ENCODE measurements at regions not wholly inside any gene's neighbourhood (a gene's known extent, or its start where the extent isn't known, plus 50 kb on each side); places are given as distances from the start of the nearest gene placed in this dataset.
"Not testable (repeated sequence)": the region's sequence is repeated elsewhere in the genome, so short reads cannot be mapped to it uniquely, and the experiment has no call there.

- DNase-seq, result no peak
- in situ Hi-C loops (cut with MboI; ENCODE audit: low pct_unique_long_range_greater_than_20kb, low sequenced_read_pairs), result no loop called here
These were observed 68.1 kb upstream of the IFFO2 start for GRCh38 chr1:19024532-19024931.

DNA sequence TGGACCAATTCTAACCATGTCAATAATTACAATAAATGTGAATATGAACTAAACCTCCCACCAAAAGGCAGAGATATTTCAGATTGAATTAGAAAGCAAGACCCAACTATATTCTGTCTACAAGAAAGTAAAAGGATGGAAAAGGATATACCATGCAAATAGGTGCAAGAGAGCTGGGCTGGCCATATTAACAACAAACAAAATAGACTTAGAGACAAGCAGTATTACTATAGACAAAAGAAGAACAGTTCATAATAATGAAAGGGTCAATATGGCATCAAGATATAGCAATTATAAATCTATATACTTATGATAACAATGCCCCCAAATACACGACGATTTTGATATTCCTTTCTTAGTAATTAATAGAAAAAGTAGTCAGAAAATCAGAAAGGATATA, 67.3 kb upstream of the IFFO2 start:
- no peak for DNase-seq
- in situ Hi-C loops (cut with MboI; ENCODE audit: low pct_unique_long_range_greater_than_20kb, low sequenced_read_pairs), result no loop called here

DNA sequence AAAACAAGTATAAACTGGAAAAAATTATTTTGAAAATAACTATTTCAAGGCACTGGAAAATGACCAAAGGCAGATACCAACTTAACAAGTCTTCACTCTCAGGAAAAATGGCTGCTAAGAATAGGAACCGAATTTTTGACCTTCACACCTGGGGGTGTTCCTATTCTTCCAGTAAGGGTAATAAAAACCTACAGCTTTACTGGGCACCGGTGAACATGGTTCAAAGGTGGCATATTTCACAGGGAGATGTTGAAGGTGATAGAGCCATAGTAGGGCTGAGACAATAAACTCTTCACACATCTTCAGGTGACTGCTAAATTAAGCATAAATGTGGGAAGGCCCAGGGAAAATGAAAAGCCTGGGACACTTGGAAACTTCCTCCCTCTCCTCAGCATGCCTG, 65.4 kb upstream of the IFFO2 start:
- no peak for DNase-seq
- in situ Hi-C loops (cut with MboI; ENCODE audit: low pct_unique_long_range_greater_than_20kb, low sequenced_read_pairs), result no loop called here

- in situ Hi-C loops (cut with MboI; ENCODE audit: low pct_unique_long_range_greater_than_20kb, low sequenced_read_pairs); DNase-seq: not testable (repeated sequence)
These were observed 62.8 kb upstream of the IFFO2 start for GRCh38 chr1:19019288-19019687.

- DNase-seq, result no peak
- in situ Hi-C loops (cut with MboI; ENCODE audit: low pct_unique_long_range_greater_than_20kb, low sequenced_read_pairs), result no loop called here
These were observed 59.0 kb upstream of the IFFO2 start for GRCh38 chr1:19015476-19015875.

DNA sequence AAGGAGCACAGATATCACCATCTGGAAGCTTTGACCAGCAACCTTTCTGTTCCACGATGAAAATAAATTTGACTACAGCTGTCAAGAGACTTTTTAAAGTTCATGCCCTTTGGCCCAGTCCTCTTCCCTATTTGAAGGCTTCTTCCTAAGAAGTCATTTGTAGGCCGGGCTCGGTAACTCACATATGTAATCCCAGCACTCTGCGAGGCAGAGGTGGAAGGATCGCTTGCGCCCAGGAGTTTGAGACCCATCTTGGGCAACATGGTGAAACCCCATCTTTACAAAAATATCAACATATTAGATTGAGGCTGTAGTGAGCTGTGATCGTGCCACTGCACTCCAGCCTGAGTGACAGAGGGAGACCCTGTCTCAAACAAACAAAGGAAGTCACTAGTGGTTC, 58.3 kb upstream of the IFFO2 start:
- in situ Hi-C loops (cut with MboI; ENCODE audit: low pct_unique_long_range_greater_than_20kb, low sequenced_read_pairs), result no loop called here
- DNase-seq, result no peak

DNA sequence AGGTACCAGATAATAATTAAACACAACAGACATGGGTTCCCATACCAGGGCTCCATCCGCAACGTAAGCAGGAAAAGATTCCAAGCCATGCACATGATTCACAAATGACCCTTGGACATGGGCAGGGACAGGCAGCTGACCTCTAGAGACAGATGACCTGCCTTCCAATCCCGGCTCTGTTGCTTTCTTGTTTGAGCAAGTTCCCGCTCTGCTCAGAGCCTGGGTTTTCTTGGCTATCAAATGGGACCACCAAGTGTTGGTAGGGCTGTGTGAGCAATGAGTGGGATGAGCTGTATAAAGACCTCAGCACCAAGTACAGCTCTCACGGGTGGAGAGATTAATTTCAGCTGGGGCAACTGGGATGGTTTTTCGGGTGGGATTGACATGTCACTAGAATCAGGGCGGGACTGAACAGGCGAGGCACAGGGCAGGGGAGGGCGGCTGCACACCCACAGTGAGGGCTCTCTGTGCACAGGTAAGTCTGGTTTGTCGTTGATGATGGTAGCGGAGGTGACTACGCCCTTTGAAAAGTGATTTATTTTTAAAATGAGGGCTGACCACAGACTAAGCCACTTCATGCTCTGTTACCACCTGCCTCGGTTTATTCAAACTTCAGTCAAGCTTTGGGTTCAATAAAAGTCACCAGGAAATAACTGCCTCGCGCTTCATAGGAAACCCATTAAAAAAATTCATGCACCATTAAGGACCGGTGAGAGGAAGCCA, 57.5 kb upstream of the IFFO2 start:
- DNase-seq, result no peak
- in situ Hi-C loops (cut with MboI; ENCODE audit: low pct_unique_long_range_greater_than_20kb, low sequenced_read_pairs), result no loop called here

GRCh38 chr1:19011845-19012231, 55.4 kb upstream of the IFFO2 start:
- no peak for DNase-seq

GRCh38 chr1:19010995-19011844, 54.7 kb upstream of the IFFO2 start:
- peak; percentile 36 for DNase-seq

More at GRCh38 chr1:19011845-19012231, 55.4 kb upstream of the IFFO2 start:
- in situ Hi-C loops (cut with MboI; ENCODE audit: low pct_unique_long_range_greater_than_20kb, low sequenced_read_pairs), result no loop called here

DNA sequence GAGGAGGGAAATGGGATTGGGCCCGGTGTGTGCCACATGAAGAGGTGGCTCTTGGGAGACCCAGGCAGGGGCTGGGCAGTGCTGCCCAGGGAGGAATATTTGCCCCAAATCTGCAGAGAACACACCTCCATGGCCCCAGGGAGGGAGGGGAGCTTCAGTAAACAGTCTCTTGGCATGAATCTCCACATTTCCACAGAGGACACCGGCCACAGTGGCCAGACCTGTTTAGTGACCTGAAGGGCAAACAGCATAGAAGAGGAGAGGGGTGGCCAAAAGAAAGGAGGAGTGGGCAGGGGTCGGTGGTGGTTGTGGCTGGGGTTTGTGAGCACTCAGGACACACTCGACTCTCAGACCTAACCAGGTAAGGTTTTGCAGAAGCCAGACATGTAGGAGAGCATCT, 54.0 kb upstream of the IFFO2 start:
- in situ Hi-C loops (cut with MboI; ENCODE audit: low pct_unique_long_range_greater_than_20kb, low sequenced_read_pairs), result no loop called here
- DNase-seq, result no peak

More at GRCh38 chr1:19010995-19011844, 54.7 kb upstream of the IFFO2 start:
- in situ Hi-C loops (cut with MboI; ENCODE audit: low pct_unique_long_range_greater_than_20kb, low sequenced_read_pairs), result no loop called here

DNA sequence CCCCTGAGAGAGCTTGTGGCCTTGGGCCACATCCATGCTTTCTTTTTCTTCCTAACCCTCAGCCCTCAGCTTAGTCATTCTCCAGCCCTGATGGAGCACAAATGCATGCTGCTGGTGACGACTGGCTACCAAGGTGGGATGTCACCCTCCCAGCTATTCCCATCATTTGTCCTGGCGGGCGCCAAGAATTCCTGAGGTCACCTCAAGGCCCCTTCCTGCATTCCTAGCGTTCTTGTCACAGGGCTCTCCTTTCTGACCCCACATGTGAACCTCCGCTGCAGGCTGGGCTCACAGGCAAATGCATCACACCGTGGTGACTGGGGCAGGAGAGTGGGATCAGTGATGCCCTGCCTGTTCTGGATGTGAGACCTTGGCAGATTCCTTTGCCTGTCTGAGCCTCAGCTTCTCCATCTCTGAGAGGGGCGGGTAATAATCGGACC, 53.4 kb upstream of the IFFO2 start:
- in situ Hi-C loops (cut with MboI; ENCODE audit: low pct_unique_long_range_greater_than_20kb, low sequenced_read_pairs), result no loop called here

DNA sequence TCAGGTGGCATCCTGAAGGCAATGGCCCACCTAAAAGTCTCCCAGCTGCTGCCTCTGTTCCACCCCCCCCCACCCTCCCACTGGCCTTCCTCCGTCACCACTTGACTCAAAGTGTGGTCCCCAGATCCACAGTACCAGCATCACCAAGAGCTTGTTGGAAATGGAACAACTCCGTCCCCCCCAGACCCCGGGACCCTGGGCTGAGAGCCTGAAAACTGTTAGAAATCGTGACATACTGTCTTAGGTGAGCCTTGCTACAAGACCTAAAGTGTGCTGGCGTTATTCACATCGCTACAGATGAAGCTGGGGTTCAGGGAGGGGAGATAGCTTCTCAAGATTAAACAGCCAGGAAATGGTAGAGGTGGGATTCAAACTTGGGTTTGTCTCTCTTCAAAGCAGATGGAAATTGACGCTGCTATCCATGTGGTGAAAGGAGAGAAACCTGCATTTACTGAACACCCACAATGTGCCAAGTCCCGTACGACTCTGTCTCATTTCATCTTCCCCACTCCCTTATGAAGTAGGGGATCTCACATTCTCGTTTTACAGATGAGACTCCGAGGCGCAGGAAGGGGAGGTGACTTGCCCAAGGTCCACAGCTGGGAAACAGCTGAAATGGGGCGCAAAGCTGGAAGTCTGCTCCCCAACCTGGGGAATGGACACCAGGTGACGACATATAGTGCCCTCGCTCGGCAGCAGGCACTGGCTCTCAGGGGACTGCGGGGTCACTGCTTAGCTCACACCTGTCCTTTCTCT, 52.8 kb upstream of the IFFO2 start:
- in situ Hi-C loops (cut with MboI; ENCODE audit: low pct_unique_long_range_greater_than_20kb, low sequenced_read_pairs), result no loop called here
- DNase-seq, result no peak

More for the DNA sequence above, 53.4 kb upstream of the IFFO2 start:
- no peak for DNase-seq

- DNase-seq, result no peak
- in situ Hi-C loops (cut with MboI; ENCODE audit: low pct_unique_long_range_greater_than_20kb, low sequenced_read_pairs), result no loop called here
These were observed 51.3 kb upstream of the IFFO2 start for GRCh38 chr1:19007491-19008441.

- no peak for DNase-seq
- in situ Hi-C loops (cut with MboI; ENCODE audit: low pct_unique_long_range_greater_than_20kb, low sequenced_read_pairs), result no loop called here
These were observed 50.4 kb upstream of the IFFO2 start for GRCh38 chr1:19006837-19007271.

All from KBM-7 (cell line).